Smooth muscle cell of the brain vasculature (primary cell): ENCODE measurements at regions not wholly inside any gene's neighbourhood (a gene's known extent, or its start where the extent isn't known, plus 50 kb on each side); places are given as distances from the start of the nearest gene placed in this dataset.
"Not testable (repeated sequence)": the region's sequence is repeated elsewhere in the genome, so short reads cannot be mapped to it uniquely, and the experiment has no call there.

Experiments used
- DNase-seq: peaks from one replicate; pipeline ENCODE4 v3.0.0-alpha.2; 2012; ENCODE audit warnings: low read depth, low spot score

GRCh38 chr7:148472406-148472805 is 118.2 kb upstream of the C7orf33 start:
- DNase-seq, result no peak

DNA sequence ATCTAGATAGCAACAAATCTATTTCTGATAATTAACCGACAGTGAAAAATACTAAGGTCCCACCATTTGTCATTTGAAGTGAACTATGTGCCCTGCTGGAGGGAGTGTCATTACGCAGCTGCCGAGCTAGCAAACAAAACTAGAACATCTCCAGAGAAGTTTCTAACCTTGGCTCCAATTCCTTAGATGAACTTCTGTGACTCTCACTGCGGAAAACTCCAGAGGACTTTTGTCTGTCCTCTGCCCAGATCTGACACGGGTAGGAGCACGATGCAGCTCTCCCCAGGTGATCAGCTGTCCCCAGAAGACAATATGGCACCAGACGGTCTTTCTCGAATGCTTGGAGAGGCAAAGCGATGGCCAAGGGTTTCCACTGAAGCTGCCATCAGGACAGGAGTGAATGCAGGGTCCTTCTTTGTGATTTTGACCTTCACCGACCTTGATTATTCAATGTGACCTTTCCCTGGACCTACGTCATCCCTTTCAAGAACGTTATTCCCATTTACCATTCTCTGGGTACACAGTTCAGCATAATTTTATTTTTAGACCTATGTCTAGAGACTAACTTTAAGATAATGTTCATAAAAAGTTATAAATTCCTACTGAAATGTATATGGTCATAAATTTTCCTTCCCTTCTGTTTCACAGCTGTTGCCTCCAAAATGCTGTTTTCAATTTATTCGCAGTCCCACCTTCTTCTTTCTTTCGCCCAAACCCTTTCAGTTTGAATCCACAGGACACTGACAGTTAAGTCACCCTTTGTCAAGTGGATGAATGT is 116.7 kb upstream of the C7orf33 start:
- no peak for DNase-seq

DNA sequence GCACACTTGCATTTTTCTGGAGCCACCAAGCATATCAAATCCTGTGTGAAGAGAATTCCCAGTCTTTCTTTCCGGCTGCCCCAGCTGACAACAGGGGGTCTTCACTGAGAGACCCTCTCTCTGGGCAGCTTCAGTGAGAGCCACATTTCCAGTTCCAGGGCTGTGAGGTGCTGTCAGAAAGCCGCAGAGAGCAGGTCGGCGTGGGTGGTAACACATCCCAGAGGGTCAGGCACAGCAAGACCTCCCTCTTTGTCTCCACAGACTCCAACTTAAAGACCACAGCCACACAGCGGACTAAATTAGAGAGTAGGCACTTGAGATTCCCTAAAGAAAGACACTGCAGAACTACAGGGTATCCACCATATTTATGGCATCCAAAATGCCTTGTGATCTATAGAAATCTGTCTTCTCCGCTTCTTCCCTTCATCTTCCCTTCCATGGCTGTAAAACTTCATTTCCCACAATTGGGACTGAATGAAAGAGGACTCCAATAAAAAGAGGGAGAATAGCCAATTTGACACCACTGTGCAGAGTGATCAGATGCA is 116.0 kb upstream of the C7orf33 start:
- no peak for DNase-seq

DNA sequence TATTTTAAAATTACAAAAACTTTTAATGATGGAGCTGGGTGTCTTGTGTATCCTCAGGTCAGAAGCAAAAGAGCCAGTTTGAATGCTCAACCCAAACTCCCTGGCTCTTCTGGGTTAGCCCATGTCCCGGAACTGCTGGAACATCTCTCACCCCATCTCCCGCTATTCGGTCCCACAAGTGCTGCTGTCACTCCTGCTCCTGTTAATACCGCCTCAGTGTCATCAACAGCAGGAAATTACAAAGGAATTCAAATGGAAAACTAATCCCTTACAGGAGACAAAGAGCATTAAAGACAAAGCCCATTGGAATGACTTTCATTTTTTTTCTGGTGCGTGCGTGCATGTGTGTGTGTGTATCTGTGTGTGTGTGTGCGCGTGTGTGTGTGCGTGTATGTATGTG is 112.0 kb upstream of the C7orf33 start:
- no peak for DNase-seq

- DNase-seq, result no peak
Observed at GRCh38 chr7:148480479-148481146, 110.0 kb upstream of the C7orf33 start.

- no peak for DNase-seq
Observed at GRCh38 chr7:148481147-148481526, 109.4 kb upstream of the C7orf33 start.

DNA sequence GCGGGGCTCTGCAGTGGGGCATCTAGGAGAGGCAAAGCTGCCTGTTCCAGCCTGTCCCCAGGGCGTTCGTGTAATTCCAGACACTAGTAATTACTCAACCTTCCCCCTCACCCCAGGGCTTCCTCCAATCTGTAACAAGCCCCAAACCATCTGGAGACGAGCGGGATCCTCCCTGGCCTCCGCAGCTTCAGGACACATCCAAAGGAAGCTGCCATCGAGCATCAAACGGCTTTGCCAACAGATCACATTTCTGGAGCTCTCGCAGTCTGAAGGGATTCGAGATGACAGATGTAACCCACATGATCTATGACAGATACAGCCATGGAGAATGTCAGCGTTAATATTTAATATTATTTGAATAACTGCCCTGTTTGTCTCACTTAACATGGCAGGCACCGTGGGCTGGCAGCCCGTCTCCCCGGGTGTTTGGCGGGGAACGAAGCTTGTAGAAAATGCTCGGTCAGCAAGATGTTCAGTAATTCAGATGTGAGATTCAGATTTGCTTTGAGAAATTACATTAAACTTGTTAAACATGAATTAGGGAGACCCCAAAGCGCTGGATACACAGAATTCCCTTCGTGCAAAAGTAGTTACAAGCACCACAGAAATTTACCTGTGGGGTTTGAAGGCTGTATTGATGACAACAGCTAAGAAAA is 108.5 kb upstream of the C7orf33 start:
- DNase-seq, result no peak

DNA sequence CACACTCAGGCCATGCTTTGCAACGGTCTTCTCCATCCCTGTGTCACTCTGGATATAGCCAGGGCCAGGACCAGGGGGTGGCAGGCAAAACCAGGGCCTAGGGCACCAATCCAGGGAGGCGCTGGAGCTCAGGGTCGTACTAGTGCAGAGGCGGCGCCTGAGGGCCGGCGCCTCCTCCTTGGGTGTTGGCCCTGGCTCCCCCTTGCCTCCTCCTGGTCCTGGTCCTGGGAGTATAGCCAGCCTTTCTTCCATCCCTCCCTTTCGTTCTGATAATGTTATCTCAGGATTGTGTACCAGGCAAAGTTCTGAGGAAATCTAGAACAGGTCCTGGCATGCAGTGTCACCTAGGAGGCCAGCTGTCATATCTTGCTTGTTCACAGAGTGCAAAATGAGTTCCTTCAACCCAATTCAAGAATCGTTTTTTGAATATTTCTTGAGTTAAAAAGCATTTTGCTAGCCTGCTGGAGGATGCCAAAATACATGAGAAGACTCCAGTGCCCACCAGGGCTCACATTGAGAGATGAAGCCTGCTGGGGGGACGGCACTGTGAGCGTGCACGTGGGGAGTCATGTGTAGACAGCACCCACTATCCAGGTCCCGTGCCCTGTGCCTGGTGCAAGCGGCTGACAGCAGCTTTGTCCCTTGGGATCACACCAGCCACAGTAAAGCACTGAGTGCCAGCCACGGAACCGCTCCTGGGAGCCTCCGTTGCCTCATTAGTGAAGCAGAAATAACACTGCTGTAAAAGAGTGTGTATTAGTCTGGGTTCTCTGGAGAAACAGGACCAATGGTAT is 106.9 kb upstream of the C7orf33 start:
- no peak for DNase-seq

DNA sequence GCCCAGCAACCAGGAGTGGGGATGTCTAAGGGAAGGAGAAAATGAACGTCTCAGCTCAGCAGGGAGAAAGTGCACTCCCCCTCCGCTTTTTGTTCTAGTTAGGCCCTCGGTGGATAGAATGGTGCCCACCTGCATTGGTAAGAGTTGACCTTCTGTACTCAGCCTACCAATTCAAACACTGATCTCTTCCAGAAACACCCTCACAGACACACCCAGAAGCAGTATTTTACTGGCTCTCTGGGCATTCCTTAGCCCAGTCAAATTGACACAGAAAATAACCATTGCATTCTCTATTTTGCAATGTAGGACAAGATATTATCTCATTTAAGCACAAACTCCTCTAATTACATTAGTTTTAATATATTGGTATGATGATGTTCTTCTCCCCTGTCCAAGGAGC is 106.1 kb upstream of the C7orf33 start:
- no peak for DNase-seq

DNA sequence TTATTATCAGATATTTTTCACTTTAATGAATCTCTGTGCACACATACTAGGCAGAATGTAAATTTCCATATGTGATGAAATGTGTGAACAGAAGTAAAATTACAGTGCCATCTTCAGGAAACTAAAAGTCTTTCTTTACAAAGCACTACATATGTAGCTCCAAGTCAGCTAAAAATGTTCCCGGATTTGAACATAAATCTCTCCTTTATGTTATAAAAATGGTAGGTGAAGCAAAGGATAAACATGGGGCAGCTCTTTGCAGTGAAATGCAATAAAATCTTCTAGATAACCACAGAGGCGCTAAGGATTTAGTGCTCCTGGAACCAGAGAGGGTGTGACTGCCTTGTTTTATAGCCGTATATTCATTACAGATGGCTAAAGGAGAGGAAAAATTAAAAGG is 104.9 kb upstream of the C7orf33 start:
- DNase-seq, result no peak

GRCh38 chr7:148486937-148487336 is 103.6 kb upstream of the C7orf33 start:
- DNase-seq, result no peak

DNA sequence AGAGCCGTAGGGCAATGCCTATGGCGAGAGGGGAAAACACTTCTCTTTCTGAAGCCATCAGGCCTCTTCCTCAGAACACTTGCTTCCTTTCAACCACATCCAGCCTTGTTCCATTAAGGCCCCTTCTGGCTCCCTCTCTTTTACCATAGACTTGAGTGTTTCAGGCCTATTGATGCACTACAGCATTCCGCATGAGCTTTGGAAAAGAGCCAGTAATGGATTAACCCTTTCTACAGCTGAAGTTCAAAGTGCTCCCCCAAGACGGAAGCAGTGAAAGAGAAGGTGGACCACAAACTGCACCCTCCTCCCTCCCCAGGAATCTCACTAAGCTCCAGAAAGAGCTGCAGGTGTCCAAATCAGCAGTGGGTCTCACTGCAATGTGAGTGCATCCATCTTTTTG is 102.7 kb upstream of the C7orf33 start:
- DNase-seq, result no peak

DNA sequence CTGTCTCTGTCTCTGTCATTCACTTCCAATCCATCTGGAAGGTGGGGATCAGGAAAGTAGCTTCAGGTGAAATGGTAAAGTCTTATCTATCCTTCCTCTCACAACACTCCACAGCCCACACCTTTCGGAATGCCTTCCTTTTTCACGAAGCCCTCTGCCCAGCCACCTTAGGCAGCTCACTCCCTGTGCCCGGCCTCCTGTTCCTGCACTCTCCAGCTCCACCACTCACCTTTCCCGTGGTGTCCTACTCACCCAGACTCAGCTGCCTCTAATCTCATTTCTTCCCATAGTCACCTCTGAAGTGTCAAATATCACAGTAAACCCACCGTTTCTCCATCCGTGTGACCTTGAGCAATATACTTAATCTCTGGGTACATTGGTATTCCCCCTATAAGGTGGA is 100.9 kb upstream of the C7orf33 start:
- DNase-seq, result no peak

DNA sequence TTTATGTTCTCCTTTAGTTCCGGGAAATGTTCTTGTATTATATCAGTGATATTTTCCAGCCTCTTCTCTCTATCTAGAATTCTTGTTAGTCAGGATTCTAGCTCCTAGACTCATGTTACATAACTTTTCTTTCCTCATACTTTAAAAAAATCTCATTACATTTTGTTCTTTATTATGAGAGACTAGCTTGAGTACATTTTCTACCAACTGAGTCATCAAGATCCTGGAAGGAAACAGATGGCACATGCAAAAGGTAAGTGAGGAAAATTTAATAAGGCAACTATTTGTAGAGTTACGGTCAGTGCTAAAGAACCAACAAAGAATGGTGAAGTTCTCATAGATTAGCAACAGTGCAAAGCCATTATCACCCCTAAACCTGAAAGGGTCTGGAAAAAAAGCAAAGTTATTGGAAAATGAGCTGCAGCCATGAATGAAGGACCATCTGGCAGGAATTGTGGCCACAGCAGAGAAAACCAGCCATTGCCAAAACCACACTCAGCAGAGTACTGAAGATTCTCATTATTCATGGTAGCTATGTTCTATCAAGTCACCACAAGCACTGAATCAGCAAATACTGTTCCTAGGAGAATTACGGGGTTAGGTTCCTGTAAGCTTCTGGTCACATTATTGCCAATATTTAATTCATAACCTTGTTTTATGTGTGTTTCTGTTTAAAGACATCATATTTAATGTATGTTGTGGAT is 98.3 kb upstream of the C7orf33 start:
- DNase-seq, result no peak

GRCh38 chr7:148495605-148496004 is 95.0 kb upstream of the C7orf33 start:
- no peak for DNase-seq

DNA sequence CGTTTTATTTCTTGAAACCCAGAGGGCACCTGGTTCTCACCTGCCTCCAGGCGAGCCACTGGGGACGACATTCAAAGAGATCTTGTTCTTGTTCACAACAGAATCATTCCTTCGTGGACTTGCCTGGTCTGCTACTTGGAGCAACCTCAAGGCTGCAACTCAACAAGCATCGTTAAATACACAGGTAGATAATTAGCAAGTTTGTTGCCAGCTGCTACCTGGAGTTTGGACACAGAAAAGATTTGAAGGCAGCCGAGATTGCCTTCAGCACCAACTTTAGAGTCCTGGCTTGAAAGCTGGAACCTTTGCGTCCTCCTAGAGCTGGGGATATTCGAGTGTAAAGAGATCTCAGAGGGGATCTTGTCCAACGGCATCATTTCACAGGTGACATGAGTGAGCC is 89.6 kb upstream of the C7orf33 start:
- DNase-seq, result no peak

DNA sequence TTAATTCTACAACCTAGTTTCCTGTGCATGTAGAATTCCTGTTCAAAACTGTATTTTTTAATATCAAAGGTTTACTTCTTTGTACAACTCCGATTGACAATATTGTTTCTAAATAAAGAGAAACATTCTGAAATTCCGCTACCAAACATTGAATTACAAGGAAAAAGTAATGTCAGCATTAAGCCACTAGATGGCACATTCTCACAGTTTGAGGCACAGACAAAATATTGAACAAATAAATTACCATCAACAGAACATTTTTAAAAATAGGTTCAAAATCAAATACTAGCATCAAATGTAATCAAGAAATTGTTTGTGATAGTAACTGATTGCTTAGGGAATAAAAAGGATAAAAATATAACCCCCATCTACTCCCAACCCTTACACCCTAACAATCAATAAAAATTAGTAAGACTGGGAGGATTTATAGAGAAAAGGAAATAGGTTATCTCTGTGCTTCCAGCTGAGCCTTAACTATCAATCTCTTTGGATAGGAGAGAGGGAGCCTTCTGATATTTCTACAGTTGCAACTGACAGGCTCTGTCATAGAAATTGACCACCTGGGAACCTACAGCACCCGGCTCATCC is 86.6 kb upstream of the C7orf33 start:
- DNase-seq, result peak; percentile 17

DNA sequence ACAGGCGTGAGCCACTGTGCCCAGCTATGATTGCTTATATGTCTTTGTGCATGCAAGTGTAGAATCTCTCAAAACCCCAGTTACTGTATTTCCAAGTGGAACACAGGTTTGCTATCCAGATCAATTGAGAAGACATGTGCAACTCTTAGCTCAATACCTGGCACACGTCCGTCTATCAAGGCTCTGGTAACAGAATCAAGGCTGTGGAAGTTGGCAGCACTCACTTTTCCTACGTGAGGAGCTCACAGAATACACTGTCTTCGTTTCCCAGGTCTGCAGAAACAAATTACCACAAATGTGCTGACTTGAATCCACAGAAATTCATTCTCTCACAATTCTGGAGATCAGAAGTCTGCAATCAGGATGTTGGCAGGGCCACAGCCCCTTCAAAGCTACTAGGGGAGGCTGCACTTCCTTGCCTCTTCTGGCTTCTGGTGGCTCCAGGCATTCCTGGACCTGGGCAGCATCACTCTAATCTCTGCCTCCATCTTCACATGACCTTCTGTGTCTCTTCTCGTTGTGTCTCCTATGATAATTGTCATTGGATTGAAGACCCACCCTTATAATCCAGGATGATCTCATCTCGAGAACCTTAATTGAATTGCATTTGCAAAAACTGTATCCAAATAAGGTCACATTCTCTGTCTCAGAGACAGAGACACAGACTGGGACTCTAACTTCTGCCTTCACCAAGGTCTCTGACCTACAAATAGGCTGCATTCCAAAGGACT is 84.8 kb upstream of the C7orf33 start:
- DNase-seq, result no peak

- DNase-seq, result not testable (repeated sequence)
Observed at GRCh38 chr7:148507064-148507573, 83.4 kb upstream of the C7orf33 start.

GRCh38 chr7:148507787-148508186 is 82.8 kb upstream of the C7orf33 start:
- DNase-seq, result no peak
